ENCODE measurements at regions not wholly inside any gene's neighbourhood (a gene's known extent, or its start where the extent isn't known, plus 50 kb on each side); places are given as distances from the start of the nearest gene placed in this dataset.
"Not testable (repeated sequence)": the region's sequence is repeated elsewhere in the genome, so short reads cannot be mapped to it uniquely, and the experiment has no call there.

GRCh38 chr2:61675204-61675603, 137.0 kb upstream of the XPO1 start:
- DNase-seq (ENCODE audit: low read depth), result no peak

GRCh38 chr2:61671561-61672315, 133.6 kb upstream of the XPO1 start:
- DNase-seq (ENCODE audit: low read depth), result peak; percentile 9

- DNase-seq (ENCODE audit: low read depth), result peak; percentile 45
Measured at GRCh38 chr2:61670591-61671501, 132.7 kb upstream of the XPO1 start.

- no peak for DNase-seq (ENCODE audit: low read depth)
Measured at GRCh38 chr2:61664190-61664589, 126.0 kb upstream of the XPO1 start.

GRCh38 chr2:61662990-61663389, 124.8 kb upstream of the XPO1 start:
- DNase-seq (ENCODE audit: low read depth), result no peak

GRCh38 chr2:61660511-61661388, 122.6 kb upstream of the XPO1 start:
- DNase-seq (ENCODE audit: low read depth), result no peak

GRCh38 chr2:61658841-61659780, 121.0 kb upstream of the XPO1 start:
- DNase-seq (ENCODE audit: low read depth), result peak; percentile 70

DNA sequence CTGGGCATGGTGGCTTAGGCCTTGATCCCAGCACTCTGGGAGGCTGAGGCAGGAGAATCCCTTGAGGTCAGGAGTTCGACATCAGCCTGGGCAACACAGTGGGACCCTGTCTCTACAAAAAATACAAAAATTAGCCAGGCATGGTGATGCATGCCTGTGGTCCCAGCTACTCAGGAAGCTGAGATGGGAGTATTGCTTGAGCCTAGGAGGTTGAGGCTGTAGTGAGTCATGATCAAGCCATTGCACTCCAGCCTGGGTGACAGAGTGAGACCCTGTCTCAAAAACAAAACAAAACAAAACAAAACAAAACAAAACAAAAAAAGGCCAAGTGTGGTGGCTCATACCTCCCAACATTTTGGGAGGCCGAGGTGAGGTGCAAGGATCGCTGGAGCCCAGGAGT, 111.8 kb upstream of the XPO1 start:
- DNase-seq (ENCODE audit: low read depth), result peak; percentile 46

DNA sequence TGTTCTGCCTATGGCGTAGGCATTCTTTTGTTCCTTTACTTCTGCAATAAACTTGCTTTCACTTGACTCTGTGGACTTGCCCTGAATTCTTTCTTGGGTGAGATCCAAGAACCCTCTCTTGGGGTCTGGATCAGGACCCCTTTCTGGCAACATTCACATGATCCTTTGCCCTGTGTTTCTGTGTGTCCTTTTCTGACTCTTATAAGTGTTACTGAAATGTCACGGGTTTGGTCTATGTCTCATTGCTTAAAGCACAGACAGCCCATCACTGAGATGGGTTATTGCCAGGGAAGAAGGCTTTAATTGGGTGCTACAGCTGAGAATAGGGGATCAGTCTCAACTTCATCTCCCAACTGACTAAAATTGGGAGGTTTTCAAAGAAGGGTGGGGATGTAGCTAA, 110.9 kb upstream of the XPO1 start:
- DNase-seq (ENCODE audit: low read depth), result no peak

DNA sequence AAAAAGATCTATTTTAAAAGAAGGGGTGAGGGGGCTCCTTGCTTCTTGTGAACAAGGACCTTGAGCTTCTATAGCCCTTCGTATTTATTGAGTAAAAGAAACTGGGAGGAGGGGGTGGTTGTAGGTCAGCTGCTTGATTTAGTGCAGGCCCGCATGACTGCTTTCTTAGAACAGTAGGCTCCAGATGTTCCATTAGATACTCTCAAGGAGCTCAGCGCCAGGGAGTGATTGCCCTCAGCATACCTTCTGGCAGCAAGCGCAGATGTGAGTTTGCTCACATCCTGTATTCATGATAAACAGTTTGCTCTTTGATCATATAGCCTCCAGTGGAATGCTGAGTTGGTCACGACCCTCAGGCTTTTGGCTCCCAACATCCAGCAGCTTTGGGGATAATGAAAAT, 108.9 kb upstream of the XPO1 start:
- no peak for DNase-seq (ENCODE audit: low read depth)

- DNase-seq (ENCODE audit: low read depth), result peak; percentile 90
Measured at GRCh38 chr2:61645911-61646310, 107.8 kb upstream of the XPO1 start.

- DNase-seq (ENCODE audit: low read depth), result not testable (repeated sequence)
Measured at GRCh38 chr2:61643153-61643552, 105.0 kb upstream of the XPO1 start.

GRCh38 chr2:61640406-61640805, 102.2 kb upstream of the XPO1 start:
- peak; percentile 61 for DNase-seq (ENCODE audit: low read depth)

GRCh38 chr2:61639721-61640120, 101.6 kb upstream of the XPO1 start:
- DNase-seq (ENCODE audit: low read depth), result no peak

- no peak for DNase-seq (ENCODE audit: low read depth)
Measured at GRCh38 chr2:61636686-61637085, 98.5 kb upstream of the XPO1 start.

DNA sequence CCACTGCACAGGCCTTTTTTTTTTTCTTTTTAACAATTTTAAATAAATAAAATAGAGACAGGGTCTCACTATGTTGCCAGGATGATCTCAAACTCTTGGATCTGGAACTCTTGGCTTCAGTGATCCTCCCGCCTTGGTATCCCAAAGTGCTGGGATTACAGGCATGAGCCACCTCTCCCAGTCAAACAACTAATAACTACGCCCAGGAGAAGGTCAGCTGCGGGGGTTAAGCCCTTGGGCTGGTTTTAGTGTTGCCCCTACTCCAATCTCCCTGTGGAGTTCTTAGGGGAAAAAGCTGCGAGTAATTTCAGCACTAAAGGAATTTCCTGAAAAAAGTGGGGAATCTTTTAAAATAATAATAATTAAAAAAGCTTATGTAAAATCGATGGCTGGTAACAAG, 96.4 kb upstream of the XPO1 start:
- no peak for DNase-seq (ENCODE audit: low read depth)

GRCh38 chr2:61633250-61633649, 95.1 kb upstream of the XPO1 start:
- no peak for DNase-seq (ENCODE audit: low read depth)

- peak; percentile 35 for DNase-seq (ENCODE audit: low read depth)
Measured at GRCh38 chr2:61632276-61633169, 94.4 kb upstream of the XPO1 start.

GRCh38 chr2:61631321-61631720, 93.2 kb upstream of the XPO1 start:
- DNase-seq (ENCODE audit: low read depth), result no peak

DNA sequence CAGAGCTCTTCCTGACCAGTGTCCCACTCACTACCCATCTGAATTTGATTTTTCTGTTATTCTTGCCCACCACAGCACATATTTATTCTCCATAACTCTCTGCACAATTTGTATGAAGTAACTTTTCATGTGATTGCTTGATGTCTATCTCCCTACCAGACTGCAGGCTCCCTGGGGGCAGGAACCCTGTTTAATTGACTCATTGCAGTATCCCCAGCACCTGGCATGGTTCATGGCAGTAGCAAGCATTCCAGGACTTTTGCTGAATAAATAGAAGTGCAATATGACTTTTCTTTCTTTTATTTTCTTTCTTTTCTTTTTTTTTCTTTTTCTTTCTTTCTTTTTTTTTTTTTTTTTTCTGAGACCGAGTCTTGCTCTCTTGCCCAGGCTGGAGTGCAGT, 88.7 kb upstream of the XPO1 start:
- DNase-seq (ENCODE audit: low read depth), result no peak

All from EH (cell line).